Activated T-cell treated with anti-CD3 and anti-CD28 coated beads for 24 hours (primary cell): ENCODE measurements at regions not wholly inside any gene's neighbourhood (a gene's known extent, or its start where the extent isn't known, plus 50 kb on each side); places are given as distances from the start of the nearest gene placed in this dataset.
A peak's percentile ranks its signal among the peaks of the same experiment; 100 is the strongest.
"Not testable (repeated sequence)": the region's sequence is repeated elsewhere in the genome, so short reads cannot be mapped to it uniquely, and the experiment has no call there.

Experiments
- DNase-seq: peaks from one replicate; pipeline ENCODE4 v3.0.0-alpha.2; 2020; ENCODE audit warnings: low read depth

DNA sequence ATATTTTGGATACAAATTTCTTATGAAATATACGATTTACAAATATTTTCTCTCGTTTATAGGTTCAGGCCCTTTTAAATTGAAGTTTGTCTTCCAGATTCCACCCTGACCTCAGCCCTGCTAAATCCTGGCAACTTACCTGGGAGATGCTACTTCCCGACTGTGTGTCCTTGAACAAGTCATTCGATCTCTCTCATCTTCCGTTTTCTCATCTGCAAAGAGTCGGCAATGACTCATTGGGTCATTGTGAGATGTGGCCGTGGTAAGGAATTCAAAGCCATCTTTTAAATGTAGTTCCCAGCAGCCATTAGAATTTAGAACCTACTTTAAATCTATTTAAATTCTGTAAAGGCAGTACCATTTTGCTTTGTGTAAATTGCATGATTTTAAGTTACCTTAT lies 72.5 kb downstream of the LHX2 start:
- no peak for DNase-seq

DNA sequence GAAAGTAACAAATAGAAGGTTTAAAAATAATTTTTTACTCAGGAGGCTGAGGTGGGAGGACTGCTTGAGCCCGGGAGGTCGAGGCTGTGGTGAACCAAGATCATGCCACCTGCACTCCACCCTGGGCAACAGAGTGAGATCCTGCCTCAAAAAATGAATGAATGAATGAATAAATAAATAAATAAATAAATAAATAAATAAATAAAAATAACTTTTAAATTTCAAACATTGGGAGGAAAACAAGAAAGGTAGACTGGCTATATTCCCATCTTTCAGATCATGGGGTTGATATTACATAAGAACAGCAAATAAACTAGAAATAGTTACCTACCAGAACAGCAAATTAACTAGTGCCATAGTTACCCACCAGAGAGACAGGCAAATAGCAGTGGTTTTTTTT lies 75.7 kb downstream of the LHX2 start:
- no peak for DNase-seq

DNA sequence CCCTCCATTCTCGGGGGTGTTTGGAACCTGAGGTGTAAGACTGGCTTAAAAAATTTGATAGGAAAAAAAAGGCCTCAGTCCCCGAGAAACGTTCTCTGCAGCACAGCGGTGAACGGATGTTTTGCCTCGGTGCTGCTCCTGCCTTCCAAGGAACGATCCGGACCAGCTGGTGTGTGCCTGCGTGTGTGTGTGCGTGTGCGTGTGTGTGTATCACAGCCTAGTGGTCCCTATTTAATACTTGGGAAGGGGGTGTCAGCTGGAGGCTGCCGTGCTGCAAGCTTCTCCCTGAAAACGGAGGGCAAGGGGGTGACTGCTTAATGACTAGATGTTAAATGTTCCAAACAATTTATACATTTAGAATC lies 76.9 kb downstream of the LHX2 start:
- DNase-seq = no peak

DNA sequence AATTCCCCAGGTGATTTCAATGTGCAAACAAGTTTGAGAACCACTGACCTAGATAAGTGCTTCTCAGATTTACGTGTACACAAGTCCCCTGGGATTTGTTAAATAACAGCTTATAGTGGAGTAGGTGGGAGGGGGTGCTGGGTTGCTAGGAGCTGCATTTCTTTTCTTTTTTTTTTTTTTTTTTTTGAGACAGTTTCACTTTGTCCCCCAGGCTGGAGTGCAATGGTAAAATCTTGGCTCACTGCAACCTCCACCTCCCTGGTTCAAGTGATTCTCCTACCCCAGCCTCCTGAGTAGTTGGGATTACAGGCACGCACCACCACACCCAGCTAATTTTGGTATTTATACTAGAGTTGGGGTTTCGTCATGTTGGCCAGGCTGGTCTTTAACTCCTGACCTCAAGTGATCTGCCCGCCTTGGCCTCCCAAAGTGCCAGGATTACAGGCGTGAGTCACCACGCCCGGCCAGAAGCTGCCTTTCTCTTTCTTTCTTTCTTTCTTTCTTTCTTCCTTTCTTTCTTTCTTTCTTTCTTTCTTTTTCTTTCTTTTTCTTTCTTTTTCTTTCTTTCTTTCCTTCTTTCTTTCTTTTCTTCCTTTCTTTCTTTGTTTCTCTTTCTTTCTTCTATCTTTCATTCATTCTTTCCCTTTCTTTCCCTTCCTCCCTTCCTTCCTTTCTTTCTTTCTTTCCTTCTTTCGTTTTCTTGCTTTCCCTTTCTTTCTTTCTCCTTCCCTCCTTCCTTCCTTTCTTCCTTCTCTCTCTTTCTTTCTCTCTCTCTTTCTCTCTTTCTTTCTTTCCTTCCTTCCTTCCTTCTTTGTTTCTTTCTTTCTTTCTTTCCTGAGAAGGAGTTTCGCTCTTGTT lies 78.3 kb downstream of the LHX2 start:
- DNase-seq = not testable (repeated sequence)

DNA sequence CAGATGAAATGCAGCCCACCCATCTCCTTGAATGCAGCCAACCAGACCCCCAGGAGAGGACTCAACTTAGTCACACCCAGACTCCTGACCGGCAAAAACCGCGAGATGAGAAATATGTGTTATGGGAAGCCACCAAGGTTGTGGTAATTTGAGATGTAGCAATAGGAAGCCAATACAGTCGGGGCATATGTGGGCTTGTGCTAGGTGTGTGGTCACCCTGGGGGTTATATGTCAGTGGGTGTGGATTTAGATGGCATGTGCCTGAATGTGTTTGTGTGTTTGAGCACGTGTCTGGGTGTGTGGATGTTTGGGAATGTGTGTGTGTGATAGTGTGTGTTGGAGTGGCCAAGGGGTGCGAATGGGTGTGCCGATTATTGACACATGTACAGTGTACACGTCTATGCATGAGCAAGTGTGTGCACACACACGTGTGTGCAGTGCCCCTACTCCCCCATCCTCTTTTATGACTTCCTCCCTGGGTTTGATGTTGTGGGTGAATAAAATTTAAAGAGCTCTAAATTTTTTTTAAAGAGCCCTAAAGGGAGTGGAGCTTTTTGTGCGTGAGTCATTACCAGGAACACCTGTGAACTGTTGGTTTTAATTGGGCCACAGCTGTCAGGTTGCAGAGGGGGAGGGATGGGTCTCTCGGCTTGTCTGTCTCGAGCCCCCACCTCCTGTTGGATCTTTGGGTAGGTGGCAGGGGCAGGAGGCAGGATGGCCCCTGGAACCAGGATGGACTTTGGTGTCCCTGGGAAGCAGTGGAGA lies 86.8 kb downstream of the LHX2 start:
- DNase-seq = no peak

DNA sequence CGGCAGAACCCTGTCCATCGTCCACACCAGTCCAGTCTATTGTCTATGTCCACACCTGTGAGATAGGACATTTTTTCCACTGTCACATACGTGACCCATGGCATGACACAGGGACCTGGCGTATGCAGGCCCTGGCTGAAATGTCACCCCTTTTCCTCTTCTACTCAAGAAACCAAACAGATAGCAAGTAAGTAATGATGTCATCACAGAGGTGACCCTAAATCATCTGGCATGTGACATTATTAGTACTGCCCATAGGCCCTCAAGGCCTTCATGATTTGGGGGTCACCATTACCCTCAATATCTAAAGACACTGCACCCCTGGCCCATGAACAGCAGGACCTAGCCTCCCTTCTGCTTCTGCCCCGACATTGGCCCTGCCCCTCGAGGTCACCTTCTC lies 88.3 kb downstream of the LHX2 start:
- no peak for DNase-seq

DNA sequence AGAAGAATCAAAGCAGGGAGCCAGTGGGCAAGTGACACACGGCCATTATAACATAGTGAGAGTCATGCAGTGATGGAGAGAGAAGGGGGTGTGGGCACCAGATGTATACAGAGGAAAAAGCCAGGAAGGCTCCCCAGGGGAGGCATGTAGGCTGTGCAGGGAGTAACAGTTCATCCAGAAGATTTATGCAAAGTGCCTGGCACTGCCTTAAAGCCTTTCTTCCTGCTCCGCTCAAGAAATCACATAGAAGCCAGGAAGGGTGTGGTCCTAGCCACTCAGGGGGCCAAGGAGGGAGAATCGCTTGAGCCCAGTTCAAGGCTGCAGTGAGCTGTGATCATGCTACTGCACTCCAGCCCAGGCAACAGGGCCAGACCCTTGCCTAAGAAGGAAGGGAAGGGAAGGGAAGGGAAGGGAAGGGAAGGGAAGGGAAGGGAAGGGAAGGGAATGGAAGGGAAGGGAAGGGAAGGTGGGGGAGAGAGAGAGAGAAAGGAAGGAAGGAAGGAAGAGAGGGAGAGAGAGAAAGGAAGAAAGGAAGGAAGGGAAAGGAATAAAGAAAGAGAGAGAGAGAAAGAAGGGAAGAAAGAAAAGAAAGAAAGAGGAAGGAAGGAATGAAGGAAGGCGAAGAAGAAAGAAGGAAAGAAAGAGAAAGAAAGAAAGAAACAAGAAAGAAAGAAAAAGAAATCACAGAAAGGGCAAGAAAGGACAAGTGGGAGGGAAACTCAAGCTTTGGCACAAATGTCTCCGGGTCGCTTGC lies 89.8 kb downstream of the LHX2 start:
- no peak for DNase-seq

DNA sequence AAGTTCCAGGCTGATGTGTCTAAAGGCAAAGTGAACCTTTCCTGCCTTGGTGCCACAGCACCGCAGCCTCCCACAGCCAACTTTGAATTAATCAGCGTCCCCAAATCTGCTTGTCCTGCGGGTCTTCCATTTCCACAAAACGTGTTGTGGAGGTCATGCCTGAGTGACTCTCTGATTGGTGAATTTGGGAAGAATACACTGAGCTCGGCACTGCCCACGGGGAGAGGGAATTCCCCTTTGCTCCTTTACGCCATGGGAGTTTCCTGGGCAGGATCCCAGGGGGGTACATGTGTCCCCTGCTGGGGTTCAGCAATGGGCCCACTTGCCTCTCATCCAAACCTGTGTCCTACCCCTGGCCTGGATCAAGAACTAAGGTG lies 90.4 kb downstream of the LHX2 start:
- DNase-seq = no peak

DNA sequence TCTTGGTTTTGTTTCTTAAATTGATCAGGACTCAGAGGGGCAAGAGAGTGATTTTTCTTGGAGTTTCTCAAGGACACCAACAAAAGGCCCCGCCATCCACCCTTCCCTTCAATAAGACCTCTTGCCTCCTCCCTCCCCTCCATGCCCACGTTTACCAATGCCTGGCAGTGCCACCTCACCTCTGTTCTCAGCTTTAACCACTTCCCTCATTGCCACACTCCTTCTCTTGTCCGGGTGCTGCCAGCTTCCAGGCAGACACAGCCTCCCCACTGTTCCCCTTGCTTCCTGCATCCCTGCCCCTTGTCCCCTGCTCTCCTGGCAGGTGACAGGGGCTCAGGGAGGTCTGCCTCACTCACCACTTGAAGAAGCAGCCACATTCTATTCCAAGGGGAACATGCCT lies 90.8 kb downstream of the LHX2 start:
- DNase-seq = no peak

DNA sequence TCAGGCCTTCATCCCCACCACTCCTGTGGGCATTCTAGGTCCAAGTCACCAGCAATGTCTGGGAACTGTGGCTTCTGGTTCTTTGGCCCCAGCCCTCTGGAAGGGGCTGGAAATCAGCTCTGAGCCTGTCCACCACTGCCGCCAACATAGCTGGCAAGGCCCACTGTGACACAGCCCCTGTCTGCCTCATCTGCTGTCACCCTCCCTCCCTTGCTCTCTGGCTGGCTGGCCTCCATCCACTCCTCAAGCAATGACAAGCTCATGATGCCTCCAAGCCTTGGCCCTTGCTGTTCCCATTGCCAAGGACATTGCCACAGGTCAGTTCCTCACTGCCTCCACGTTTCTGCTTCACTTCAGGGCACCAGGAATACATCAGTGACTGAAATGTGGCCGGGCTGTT lies 93.7 kb downstream of the LHX2 start:
- DNase-seq = no peak

DNA sequence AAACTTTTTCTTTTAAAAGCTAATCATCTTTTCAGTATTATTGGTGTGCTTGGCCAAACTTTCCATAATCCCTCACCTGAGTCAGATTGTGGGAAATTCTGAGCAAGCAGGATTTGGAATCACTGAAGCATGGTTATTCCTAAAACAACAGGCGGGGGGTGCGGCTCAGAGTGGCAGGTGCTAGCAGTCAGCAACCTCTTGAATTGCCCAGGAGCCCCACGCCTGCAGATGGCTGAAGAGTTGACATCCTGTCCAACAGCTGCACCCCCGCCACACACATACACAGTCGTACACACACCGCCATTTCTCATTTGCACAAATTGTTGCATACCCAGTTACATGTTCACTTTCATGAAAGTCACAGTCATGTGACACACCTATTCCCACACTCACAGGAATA lies 96.6 kb downstream of the LHX2 start:
- DNase-seq = no peak

DNA sequence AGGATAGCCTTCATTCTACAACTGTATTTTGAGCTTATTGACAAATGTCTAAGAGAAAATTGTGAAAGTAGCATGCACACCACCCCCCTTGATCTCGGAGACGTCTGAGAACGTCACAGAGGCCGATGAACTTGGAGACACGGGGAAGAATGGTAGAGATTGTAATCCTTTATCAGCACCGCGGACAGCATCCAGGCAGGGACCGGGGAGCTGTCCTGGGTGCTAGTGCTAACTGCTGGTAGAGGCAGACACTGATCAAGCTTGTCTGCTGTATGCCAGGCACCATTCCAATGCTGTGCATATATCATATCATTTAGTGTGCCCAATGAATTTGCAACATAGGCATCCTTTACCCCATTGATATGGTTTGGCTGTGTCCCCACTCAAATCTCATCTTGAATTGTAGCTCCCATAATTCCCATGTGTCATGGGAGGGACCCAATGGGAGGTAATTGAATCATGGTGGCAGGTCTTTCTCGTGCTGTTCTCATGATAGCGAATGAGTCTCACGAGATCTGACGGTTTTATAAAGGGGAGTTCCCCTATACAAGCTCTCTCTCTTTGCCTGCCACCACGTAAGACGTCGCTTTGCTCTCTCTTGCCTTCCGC lies 98.8 kb downstream of the LHX2 start:
- peak; percentile 8 for DNase-seq

DNA sequence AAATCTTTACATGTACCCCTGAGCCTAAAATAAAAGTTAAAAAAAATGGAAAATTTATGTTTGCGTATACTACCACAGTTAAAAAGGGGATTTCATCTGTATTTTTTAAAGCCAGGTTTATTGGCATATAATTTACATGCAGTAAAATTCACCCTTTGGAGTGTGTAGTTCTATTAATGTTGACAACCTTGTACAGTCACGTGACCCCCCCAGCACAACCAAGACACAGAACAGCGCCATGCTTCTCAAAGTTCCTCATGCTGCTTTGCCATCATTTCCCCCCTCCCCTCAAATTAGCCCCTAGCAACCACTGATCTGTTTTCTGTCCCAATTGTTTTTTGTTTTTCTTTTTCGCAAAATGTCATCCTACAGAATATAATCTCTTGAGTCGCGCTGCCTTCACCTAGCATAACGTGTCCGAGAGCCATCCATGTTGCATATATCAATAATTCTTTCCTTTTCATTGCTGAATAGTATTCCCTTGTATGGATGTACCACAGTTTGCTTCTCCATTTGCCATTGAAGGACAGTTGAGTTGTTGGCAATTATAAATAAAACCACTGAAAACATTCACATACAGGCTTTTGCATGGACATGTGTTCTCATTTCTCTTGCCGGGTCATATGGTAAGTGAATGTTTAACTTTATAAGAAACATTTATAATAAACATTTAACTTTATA lies 105.3 kb downstream of the LHX2 start:
- DNase-seq = no peak

DNA sequence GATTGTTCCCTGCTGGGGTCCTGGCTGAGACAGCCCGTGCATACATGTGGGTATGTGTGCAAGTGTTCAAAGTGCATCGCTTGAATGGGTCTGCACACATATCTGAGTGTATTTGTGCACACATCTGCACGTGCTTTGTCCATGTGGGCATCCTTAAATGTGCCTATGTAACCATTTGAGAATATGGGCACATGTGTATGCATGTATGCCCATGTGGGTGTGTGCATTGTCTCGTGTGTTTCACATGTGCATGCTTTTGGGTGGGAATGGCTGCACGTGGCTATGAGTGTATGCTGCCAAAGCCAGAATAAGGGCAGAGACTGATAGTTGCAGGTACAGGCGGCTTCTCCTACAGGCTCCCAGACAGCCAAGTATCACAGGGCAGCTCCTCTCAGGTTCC lies 107.3 kb downstream of the LHX2 start:
- no peak for DNase-seq

DNA sequence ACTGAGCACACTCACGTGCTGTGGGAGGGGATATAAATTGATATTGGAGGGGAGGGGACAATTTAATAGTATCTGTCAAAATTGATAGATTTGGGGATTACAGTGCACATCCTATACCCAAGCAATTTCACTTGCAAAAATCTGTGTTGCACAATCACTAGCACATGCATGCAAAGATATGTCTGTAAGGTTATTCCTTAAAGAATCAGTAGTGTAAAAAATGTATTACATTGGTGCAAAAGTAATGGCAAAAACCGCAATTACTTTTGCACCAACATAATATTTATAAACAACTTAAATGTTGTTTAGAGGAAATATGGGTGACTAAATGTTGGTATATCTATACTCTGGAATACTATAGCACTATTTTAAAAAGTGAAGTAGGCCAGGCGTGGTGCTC lies 108.7 kb downstream of the LHX2 start:
- no peak for DNase-seq

DNA sequence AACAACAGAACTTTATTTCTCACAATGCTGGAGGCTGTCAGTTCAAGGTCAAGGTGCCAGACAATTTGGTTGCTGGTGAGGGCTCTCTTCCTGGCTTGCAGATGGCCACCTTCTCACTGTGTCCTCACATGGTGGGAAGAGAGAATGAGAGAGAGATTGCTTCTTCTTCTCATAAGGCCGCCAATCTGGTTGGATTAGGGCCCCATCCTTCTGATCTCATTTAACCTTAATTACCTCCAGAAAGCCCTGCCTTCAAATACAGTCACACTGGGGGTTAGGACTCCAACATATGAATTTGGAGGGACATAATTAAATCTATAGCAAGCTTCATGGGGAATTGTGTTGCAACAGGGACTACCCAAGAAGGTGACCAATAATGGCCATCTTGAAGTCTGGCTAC lies 110.2 kb downstream of the LHX2 start:
- DNase-seq = no peak

DNA sequence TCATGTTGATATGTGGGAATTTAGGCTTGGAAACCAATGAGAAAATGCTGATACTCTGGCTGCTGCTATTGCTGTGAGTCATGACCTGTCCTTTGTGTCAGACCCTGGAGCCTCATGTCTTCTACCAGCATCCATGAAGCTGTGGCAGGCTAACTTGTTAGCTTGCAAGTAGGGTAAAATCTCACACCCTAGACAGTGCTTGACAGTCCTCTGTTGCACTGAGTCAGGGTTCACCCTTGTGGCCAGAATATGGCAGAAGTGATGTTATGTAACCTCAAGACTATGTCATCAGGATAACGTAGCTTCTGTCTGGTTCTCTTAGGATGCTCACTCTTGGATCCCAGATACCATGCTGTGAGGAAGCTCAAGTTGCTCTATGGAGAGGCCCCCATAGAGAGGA lies 110.8 kb downstream of the LHX2 start:
- no peak for DNase-seq

DNA sequence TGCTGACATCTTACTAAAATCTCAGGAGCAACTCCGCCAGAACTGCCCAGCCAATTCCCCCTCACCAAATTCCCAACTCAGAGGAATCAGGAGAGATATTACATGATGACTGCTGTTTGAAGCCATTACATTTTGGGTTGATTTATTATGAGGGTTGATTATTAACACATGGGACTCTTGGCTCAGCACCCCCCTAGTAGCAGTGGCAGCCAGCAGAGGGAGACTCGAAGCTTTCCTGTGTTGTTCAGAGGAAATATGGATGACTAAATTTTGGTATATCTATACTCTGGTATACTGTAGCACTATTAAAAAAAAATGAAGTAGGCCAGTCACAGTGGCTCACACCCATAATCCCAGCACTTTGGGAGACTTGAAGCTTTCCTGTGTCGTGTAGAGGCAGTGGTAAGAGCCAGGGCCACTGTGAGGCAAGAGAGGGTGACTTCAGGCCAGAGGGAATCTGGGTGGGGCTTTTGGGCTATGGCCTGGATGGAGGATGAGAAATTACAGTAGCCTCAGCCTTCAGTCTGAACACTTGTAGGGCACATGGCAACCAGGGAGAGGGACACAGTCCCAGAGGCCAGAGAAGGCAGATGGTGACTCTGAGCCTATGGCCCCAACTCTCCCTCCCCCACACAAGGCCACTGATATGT lies 111.4 kb downstream of the LHX2 start:
- no peak for DNase-seq

DNA sequence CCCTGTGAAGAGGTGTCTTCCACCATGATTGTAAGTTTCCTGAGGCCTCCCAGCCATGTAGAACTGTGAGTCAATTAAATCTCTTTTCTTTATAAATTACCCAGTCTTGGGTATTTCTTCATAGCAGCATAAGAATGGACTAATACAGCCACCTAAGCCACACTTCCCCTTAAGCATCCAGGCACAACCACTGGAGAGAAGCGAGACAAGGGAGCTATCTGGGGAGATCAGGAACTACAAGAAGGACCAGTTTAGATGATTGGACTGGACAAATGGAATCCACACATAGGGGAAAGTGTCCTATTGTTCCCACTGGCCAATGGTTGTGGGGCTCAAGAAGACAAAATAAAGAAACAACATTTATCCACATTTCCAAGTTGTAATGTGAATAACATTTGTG lies 112.1 kb downstream of the LHX2 start:
- not testable (repeated sequence) for DNase-seq

DNA sequence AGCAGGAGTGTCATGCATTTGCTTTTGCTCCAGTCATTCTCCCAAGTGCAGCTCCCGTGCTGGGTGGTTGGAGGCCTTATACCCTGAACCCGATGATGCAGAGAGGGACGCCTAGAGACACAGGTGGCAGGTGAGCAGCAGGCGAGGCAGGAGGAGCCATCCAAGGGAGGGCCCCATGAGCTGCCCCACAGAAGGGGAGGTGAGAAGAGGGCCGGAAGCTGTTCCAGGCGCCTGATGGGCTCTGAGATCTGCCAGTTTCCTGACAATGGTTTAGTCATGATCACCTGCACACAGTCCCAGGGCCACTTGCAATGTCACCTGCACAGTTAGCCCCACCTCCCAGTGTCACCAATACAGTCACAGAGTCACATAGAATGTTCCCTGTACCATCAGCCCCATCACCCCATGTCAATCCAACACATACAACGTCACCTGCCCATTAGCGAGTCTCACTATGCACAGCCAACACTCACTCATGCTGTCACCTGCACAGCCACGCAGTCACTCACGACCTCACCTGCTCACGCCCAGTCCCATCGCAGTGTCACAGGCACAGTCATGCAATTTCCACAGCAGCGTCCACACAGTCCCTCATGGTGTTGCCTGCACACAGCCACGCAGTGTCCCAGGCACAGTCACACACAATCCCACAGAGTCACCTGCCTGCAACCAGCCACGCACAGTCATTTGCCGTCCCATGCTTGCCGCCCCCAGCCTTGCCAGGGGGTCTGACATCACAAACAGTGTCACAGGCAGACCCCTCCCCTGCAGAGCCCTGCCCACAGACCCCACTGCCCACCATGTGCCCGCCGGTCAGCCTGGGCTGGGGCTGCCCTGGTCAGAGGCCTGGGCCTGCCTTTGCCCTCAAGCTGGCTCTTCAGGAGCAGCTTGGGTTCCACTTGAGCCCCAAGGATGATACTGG lies 113.4 kb downstream of the LHX2 start:
- no peak for DNase-seq

DNA sequence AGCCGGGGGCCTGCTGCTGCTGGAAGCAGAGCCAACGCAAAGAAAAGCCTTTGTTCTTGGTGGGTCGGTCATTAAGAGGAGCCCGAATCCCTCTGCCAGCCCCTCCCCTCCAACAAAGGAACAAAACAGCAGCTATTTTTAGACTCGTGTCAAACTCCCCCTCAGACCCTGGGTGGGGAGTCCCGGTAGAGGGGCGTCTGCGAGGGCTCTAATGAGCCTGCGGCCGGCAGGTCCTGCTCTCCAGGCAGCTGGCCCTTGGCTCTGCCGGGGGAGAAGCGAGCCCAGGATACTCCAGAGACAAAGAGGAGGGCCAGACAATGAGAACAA lies 114.0 kb downstream of the LHX2 start:
- no peak for DNase-seq
